Stimulated activated naive CD4-positive, alpha-beta T cell (primary cell): ENCODE measurements at regions not wholly inside any gene's neighbourhood (a gene's known extent, or its start where the extent isn't known, plus 50 kb on each side); places are given as distances from the start of the nearest gene placed in this dataset.
"Not testable (repeated sequence)": the region's sequence is repeated elsewhere in the genome, so short reads cannot be mapped to it uniquely, and the experiment has no call there.

ENCODE experiments used
- DNase-seq, 6 experiments: peaks; one replicate each; lab custom pipeline; 2025; lab: John Stamatoyannopoulos, UW

- DNase-seq = no peak
Observed at GRCh38 chr21:38912789-38913119, 107.0 kb downstream of the ETS2 start.

GRCh38 chr21:38912102-38912629, 106.4 kb downstream of the ETS2 start:
- no peak for DNase-seq

GRCh38 chr21:38911484-38912101, 105.9 kb downstream of the ETS2 start:
- DNase-seq = no peak

GRCh38 chr21:38910390-38911067, 104.8 kb downstream of the ETS2 start:
- no peak for DNase-seq

- DNase-seq = no peak
Observed at GRCh38 chr21:38909929-38910328, 104.2 kb downstream of the ETS2 start.

GRCh38 chr21:38909109-38909508, 103.4 kb downstream of the ETS2 start:
- DNase-seq = no peak

GRCh38 chr21:38908537-38908936, 102.8 kb downstream of the ETS2 start:
- no peak for DNase-seq

GRCh38 chr21:38905752-38906151, 100.0 kb downstream of the ETS2 start:
- DNase-seq = no peak

- no peak for DNase-seq
Observed at GRCh38 chr21:38905328-38905727, 99.6 kb downstream of the ETS2 start.

GRCh38 chr21:38903690-38904139, 98.0 kb downstream of the ETS2 start:
- no peak for DNase-seq

- DNase-seq = no peak
Observed at GRCh38 chr21:38902608-38903445, 97.1 kb downstream of the ETS2 start.

GRCh38 chr21:38900499-38900898, 94.8 kb downstream of the ETS2 start:
- DNase-seq = no peak

- DNase-seq = not testable (repeated sequence)
Observed at GRCh38 chr21:38899985-38900384, 94.3 kb downstream of the ETS2 start.

GRCh38 chr21:38899277-38899947, 93.7 kb downstream of the ETS2 start:
- DNase-seq = no peak

- no peak for DNase-seq
Observed at GRCh38 chr21:38898422-38899096, 92.8 kb downstream of the ETS2 start.

GRCh38 chr21:38897532-38898421, 92.0 kb downstream of the ETS2 start:
- no peak for DNase-seq

- no peak for DNase-seq
Observed at GRCh38 chr21:38894899-38895298, 89.2 kb downstream of the ETS2 start.

- DNase-seq = no peak
Observed at GRCh38 chr21:38888991-38889561, 83.3 kb downstream of the ETS2 start.

- DNase-seq = no peak
Observed at GRCh38 chr21:38887749-38888148, 82.0 kb downstream of the ETS2 start.

- no peak for DNase-seq
Observed at GRCh38 chr21:38887062-38887686, 81.4 kb downstream of the ETS2 start.
